ENCODE measurements at regions not wholly inside any gene's neighbourhood (a gene's known extent, or its start where the extent isn't known, plus 50 kb on each side); places are given as distances from the start of the nearest gene placed in this dataset.

GRCh38 chr13:89181041-89181440, 1509.9 kb downstream of the SLITRK5 start:
- TF ChIP-seq, protein P1, sequence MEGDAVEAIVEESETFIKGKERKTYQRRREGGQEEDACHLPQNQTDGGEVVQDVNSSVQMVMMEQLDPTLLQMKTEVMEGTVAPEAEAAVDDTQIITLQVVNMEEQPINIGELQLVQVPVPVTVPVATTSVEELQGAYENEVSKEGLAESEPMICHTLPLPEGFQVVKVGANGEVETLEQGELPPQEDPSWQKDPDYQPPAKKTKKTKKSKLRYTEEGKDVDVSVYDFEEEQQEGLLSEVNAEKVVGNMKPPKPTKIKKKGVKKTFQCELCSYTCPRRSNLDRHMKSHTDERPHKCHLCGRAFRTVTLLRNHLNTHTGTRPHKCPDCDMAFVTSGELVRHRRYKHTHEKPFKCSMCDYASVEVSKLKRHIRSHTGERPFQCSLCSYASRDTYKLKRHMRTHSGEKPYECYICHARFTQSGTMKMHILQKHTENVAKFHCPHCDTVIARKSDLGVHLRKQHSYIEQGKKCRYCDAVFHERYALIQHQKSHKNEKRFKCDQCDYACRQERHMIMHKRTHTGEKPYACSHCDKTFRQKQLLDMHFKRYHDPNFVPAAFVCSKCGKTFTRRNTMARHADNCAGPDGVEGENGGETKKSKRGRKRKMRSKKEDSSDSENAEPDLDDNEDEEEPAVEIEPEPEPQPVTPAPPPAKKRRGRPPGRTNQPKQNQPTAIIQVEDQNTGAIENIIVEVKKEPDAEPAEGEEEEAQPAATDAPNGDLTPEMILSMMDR (IDR thresholded peaks at IDR 0.05; ENCODE audit: low read depth, low read length, poor library complexity, severe bottlenecking) = no peak
- no peak for TF ChIP-seq EZH2phosphoT487 (IDR thresholded peaks at IDR 0.05; ENCODE audit: borderline replicate concordance, low read length)
